ENCODE measurements at regions not wholly inside any gene's neighbourhood (a gene's known extent, or its start where the extent isn't known, plus 50 kb on each side); places are given as distances from the start of the nearest gene placed in this dataset.

DNA sequence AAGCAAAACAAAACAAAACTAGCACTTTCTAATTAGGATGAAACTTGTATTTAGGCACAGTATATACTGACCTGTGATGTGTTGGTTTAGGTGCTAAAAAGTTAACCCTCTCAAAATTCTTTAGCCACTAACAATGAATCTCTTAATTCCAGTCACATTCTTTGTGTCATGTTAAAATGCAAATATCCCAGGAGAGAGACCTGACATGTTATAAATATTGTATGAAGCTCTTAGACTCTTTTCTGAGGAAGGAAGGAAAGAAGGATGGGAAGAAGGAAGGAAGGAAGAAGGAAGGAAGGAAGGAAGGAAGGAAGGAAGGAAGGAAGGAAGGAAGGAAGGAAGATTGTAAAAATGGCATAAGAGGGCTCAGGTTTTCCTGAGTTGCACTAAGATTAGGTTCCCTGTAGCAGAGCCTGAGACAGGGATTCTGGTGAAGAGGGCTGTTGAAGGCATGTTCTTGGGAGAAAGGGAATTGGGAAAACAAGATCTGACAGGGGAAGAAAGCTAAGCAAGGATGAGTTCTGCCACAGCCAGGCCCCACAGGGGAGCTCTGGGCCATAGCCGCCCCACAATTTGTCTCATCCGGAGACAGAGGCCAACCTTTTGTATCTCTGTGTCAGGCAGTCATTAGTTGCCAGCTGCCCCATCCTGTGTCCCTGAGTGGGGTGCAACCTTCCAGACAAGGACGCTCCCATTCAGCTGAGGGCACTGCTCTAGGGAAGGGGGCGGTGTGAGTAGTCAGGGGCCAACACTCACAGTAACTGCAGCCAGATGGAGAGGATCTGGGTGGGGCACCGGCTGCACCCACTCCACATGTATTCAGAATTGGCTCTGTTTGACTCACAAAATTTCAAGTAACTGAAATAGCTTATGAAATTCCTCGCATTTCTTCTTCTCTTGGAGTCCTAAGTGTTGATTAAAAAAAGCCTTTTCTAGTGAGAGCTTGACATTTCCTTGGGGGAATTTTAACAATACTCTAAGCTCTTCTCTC lies 189.3 kb upstream of the ARG1 start:
- Mint-ChIP-seq H3K27me3 (peaks cover 15% of the 10 kb centered on the region), H3K4me3 (no peak overlapping the region), H3K4me1 (peaks cover 10% of the 10 kb centered on the region), H3K9me3 (ENCODE audit: insufficient read depth) (no peaks in the 10 kb centered on the region), H3K27ac (no peak overlapping the region)
- no peak overlapping the region for H3K4me3 ChIP-seq (ENCODE audit: control extremely low read depth in 1 of 5, extremely low read depth in 1 of 5, insufficient read depth in 1 of 5, low read depth in 2 of 5, low read length in 4 of 5)
- H3K4me1 ChIP-seq (ENCODE audit: control insufficient read depth in 2 of 2, insufficient read depth in 2 of 2, low read length in 2 of 2): peaks cover 11% of the 10 kb centered on the region in 2 donors
- H4K20me1 ChIP-seq (ENCODE audit: control insufficient read depth, insufficient read depth, low read length, poor library complexity, severe bottlenecking): no peaks in the 10 kb centered on the region
- TF ChIP-seq, protein P1, sequence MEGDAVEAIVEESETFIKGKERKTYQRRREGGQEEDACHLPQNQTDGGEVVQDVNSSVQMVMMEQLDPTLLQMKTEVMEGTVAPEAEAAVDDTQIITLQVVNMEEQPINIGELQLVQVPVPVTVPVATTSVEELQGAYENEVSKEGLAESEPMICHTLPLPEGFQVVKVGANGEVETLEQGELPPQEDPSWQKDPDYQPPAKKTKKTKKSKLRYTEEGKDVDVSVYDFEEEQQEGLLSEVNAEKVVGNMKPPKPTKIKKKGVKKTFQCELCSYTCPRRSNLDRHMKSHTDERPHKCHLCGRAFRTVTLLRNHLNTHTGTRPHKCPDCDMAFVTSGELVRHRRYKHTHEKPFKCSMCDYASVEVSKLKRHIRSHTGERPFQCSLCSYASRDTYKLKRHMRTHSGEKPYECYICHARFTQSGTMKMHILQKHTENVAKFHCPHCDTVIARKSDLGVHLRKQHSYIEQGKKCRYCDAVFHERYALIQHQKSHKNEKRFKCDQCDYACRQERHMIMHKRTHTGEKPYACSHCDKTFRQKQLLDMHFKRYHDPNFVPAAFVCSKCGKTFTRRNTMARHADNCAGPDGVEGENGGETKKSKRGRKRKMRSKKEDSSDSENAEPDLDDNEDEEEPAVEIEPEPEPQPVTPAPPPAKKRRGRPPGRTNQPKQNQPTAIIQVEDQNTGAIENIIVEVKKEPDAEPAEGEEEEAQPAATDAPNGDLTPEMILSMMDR (IDR thresholded peaks at IDR 0.05): no peak
- TF ChIP-seq EZH2 (IDR thresholded peaks at IDR 0.05; ENCODE audit: borderline replicate concordance, insufficient read depth, low read depth, low read length, poor library complexity, severe bottlenecking): no peak
- H3K79me2 ChIP-seq (ENCODE audit: control insufficient read depth, insufficient read depth, low read length): no peaks in the 10 kb centered on the region
- 89% methylated on average over 5 of the region's 6 CpGs for WGBS (ENCODE audit: insufficient coverage)
- intact Hi-C loops (cut with micrococcal nuclease): no loop called here
- H3K9ac ChIP-seq (ENCODE audit: low read length): no peak overlapping the region
- no peaks in the 10 kb centered on the region for H3K9me3 ChIP-seq (ENCODE audit: control extremely low read depth in 1 of 3, control insufficient read depth in 2 of 3, insufficient read depth in 1 of 3, low read length in 2 of 3)
- ChIA-PET CTCF (interaction anchor here (0.7 to 1.3 kb wide), 2 partner anchors 28 to 123 kb away, joined by 3 to 5 read pairs; no protein-coding TSS in a partner anchor), POLR2A (no interaction called here)
- no peak for DNase-seq
- no peak overlapping the region for H2AFZ ChIP-seq (ENCODE audit: insufficient read depth, low read depth, low read length, poor library complexity, severe bottlenecking)
- no peaks in the 10 kb centered on the region for H3K27me3 ChIP-seq (replicated peaks in 1 of 4; ENCODE audit: control extremely low read depth in 1 of 4, control insufficient read depth in 3 of 4, insufficient read depth in 4 of 4, low read length in 3 of 4)
- no peak overlapping the region for H3K27ac ChIP-seq (ENCODE audit: low read length in 2 of 2)
- no peaks in the 10 kb centered on the region for H3K36me3 ChIP-seq (replicated peaks in 1 of 2; ENCODE audit: control extremely low read depth in 1 of 2, control insufficient read depth in 1 of 2, extremely low read depth in 1 of 2, insufficient read depth in 2 of 2, low read length in 1 of 2)
- H3K4me2 ChIP-seq (replicated peaks; ENCODE audit: low read depth, low read length, poor library complexity, severe bottlenecking): no peak overlapping the region
- ATAC-seq (ENCODE audit: low read depth): no peak

All from B cell (primary cell).